Right lobe of liver (tissue), 4 donors: ENCODE measurements at regions not wholly inside any gene's neighbourhood (a gene's known extent, or its start where the extent isn't known, plus 50 kb on each side); places are given as distances from the start of the nearest gene placed in this dataset.

Experiments
- CTCF ChIP-seq, 4 donors: fragments of 200-600 bp in 3 of 4; fragments of 450-650 bp in 1 of 4; IDR thresholded peaks; one replicate each; pipeline versions ENCODE4 v1.5.1 to v1.8.0; 2016 to 2022; ENCODE audit warnings: antibody characterized with exemption in 4 of 4, mild to moderate bottlenecking in 2 of 4
- POLR2A ChIP-seq: fragments of 450-650 bp; IDR thresholded peaks from one replicate; pipeline ENCODE4 v1.6.1; 2017; ENCODE audit warnings: antibody characterized with exemption, mild to moderate bottlenecking
- donor health status: DM: no; HTN: no; CAD: no.
- donor health status: DM: no; HTN: no; CAD: no.
- donor health status: DM: no; HTN: yes; CAD: no.

- TF ChIP-seq CTCF (IDR thresholded peaks at IDR 0.05) (no peak), POLR2A (no peak)
These were observed 682.5 kb downstream of the NR2F2 start for GRCh38 chr15:97012986-97013385.
